Activated naive CD4-positive, alpha-beta T cell treated with anti-CD3 and anti-CD28 coated beads, Interleukin-2, amount 10 ng/mL, durations not matched to agents 7 days and 5 days (primary cell): ENCODE measurements at regions not wholly inside any gene's neighbourhood (a gene's known extent, or its start where the extent isn't known, plus 50 kb on each side); places are given as distances from the start of the nearest gene placed in this dataset.

ENCODE experiments used
- CTCF ChIA-PET: fragments of 350-600 bp; sonication (Branson Sonifier 250); formaldehyde crosslinking; loops from one replicate; lab custom pipeline; 2021; ENCODE audit warnings: antibody characterized with exemption; lab: Charles Lee
- DNase-seq: peaks from one replicate; pipeline ENCODE4 v3.0.0-alpha.2; 2020
- H3K27ac Mint-ChIP-seq: one replicate; pipeline ENCODE4 v1.8.0; 2021; ENCODE audit warnings: mild to moderate bottlenecking, moderate library complexity, mixed read lengths
- H3K27me3 Mint-ChIP-seq: one replicate; pipeline ENCODE4 v1.8.0; 2021; ENCODE audit warnings: mild to moderate bottlenecking, mixed read lengths
- H3K36me3 Mint-ChIP-seq: one replicate; pipeline ENCODE4 v1.8.0; 2021; ENCODE audit warnings: mixed read lengths
- H3K4me1 Mint-ChIP-seq: one replicate; pipeline ENCODE4 v1.8.0; 2021; ENCODE audit warnings: mixed read lengths
- H3K4me3 Mint-ChIP-seq: one replicate; pipeline ENCODE4 v1.8.0; 2021; ENCODE audit warnings: mild to moderate bottlenecking, moderate library complexity, mixed read lengths
- H3K9me3 Mint-ChIP-seq: one replicate; pipeline ENCODE4 v1.8.0; 2021; ENCODE audit warnings: mixed read lengths

- CTCF ChIA-PET = no interaction called here
- no peak for DNase-seq
- no peak overlapping the region for H3K4me3 Mint-ChIP-seq
- H3K27ac Mint-ChIP-seq = no peak overlapping the region
- H3K27me3 Mint-ChIP-seq = peaks cover 4% of the 10 kb centered on the region
- H3K4me1 Mint-ChIP-seq = peaks cover 6% of the 10 kb centered on the region
- H3K36me3 Mint-ChIP-seq = no peaks in the 10 kb centered on the region
- H3K9me3 Mint-ChIP-seq = no peaks in the 10 kb centered on the region
Observed at GRCh38 chr4:138892483-138893407, 122.8 kb upstream of the NOCT start.

- no peaks in the 10 kb centered on the region for H3K4me1 Mint-ChIP-seq
- no peak overlapping the region for H3K27ac Mint-ChIP-seq
- no peak for DNase-seq
- H3K4me3 Mint-ChIP-seq = no peak overlapping the region
- CTCF ChIA-PET = no interaction called here
- no peaks in the 10 kb centered on the region for H3K9me3 Mint-ChIP-seq
- H3K36me3 Mint-ChIP-seq = no peaks in the 10 kb centered on the region
- peaks cover 4% of the 10 kb centered on the region for H3K27me3 Mint-ChIP-seq
Observed at GRCh38 chr4:138891631-138892031, 124.0 kb upstream of the NOCT start.

- Mint-ChIP-seq H3K27me3 (peaks cover 8% of the 10 kb centered on the region), H3K36me3 (no peaks in the 10 kb centered on the region), H3K9me3 (no peaks in the 10 kb centered on the region), H3K4me3 (no peak overlapping the region), H3K4me1 (no peaks in the 10 kb centered on the region), H3K27ac (no peak overlapping the region)
- DNase-seq = no peak
- CTCF ChIA-PET = no interaction called here
Observed at GRCh38 chr4:138890891-138891570, 124.5 kb upstream of the NOCT start.

- H3K4me1 Mint-ChIP-seq = no peaks in the 10 kb centered on the region
- no peak overlapping the region for H3K4me3 Mint-ChIP-seq
- H3K9me3 Mint-ChIP-seq = no peaks in the 10 kb centered on the region
- H3K27ac Mint-ChIP-seq = no peak overlapping the region
- DNase-seq = no peak
- H3K27me3 Mint-ChIP-seq = peaks cover 5% of the 10 kb centered on the region
- CTCF ChIA-PET = interaction anchor here (1.1 kb wide), 1 partner anchor 9 kb away, joined by 5 read pairs; no protein-coding TSS in a partner anchor
- no peaks in the 10 kb centered on the region for H3K36me3 Mint-ChIP-seq
Observed at GRCh38 chr4:138889216-138889615, 126.4 kb upstream of the NOCT start.

GRCh38 chr4:138887741-138888140 lies 127.8 kb upstream of the NOCT start:
- peaks cover 5% of the 10 kb centered on the region for H3K27me3 Mint-ChIP-seq
- no peak overlapping the region for H3K4me3 Mint-ChIP-seq
- no peaks in the 10 kb centered on the region for H3K36me3 Mint-ChIP-seq
- H3K4me1 Mint-ChIP-seq = no peaks in the 10 kb centered on the region
- DNase-seq = no peak
- H3K27ac Mint-ChIP-seq = no peak overlapping the region
- no peaks in the 10 kb centered on the region for H3K9me3 Mint-ChIP-seq
- CTCF ChIA-PET = no interaction called here

- H3K4me3 Mint-ChIP-seq = no peak overlapping the region
- peaks cover 5% of the 10 kb centered on the region for H3K27me3 Mint-ChIP-seq
- no peaks in the 10 kb centered on the region for H3K36me3 Mint-ChIP-seq
- H3K4me1 Mint-ChIP-seq = no peaks in the 10 kb centered on the region
- H3K9me3 Mint-ChIP-seq = no peaks in the 10 kb centered on the region
- CTCF ChIA-PET = no interaction called here
- H3K27ac Mint-ChIP-seq = no peak overlapping the region
- no peak for DNase-seq
Observed at GRCh38 chr4:138887341-138887740, 128.2 kb upstream of the NOCT start.

- Mint-ChIP-seq H3K4me3 (no peak overlapping the region), H3K4me1 (no peaks in the 10 kb centered on the region), H3K36me3 (no peaks in the 10 kb centered on the region), H3K9me3 (no peaks in the 10 kb centered on the region), H3K27ac (no peak overlapping the region), H3K27me3 (peaks cover 18% of the 10 kb centered on the region)
- DNase-seq = no peak
- CTCF ChIA-PET = no interaction called here
Observed at GRCh38 chr4:138879757-138880156, 135.8 kb upstream of the NOCT start.

GRCh38 chr4:138875891-138876608 lies 139.5 kb upstream of the NOCT start:
- DNase-seq = no peak
- Mint-ChIP-seq H3K36me3 (no peaks in the 10 kb centered on the region), H3K9me3 (no peaks in the 10 kb centered on the region), H3K27me3 (peaks cover 29% of the 10 kb centered on the region), H3K27ac (no peak overlapping the region), H3K4me1 (no peaks in the 10 kb centered on the region), H3K4me3 (no peak overlapping the region)
- CTCF ChIA-PET = no interaction called here

- no peak for DNase-seq
- CTCF ChIA-PET = interaction anchor here (0.6 to 1.7 kb wide), 13 partner anchors 9 to 1352 kb away, joined by 3 to 11 read pairs (median 4); no protein-coding TSS in a partner anchor
- Mint-ChIP-seq H3K4me3 (no peak overlapping the region), H3K27me3 (peaks cover 20% of the 10 kb centered on the region), H3K4me1 (no peaks in the 10 kb centered on the region), H3K9me3 (no peaks in the 10 kb centered on the region), H3K36me3 (no peaks in the 10 kb centered on the region), H3K27ac (no peak overlapping the region)
Observed at GRCh38 chr4:138871555-138871875, 144.1 kb upstream of the NOCT start.

GRCh38 chr4:138870737-138871554 lies 144.6 kb upstream of the NOCT start:
- no peaks in the 10 kb centered on the region for H3K36me3 Mint-ChIP-seq
- H3K4me1 Mint-ChIP-seq = no peaks in the 10 kb centered on the region
- H3K27ac Mint-ChIP-seq = no peak overlapping the region
- no peak overlapping the region for H3K4me3 Mint-ChIP-seq
- CTCF ChIA-PET = interaction anchor here (0.6 to 1.7 kb wide), 13 partner anchors 8 to 1351 kb away, joined by 3 to 11 read pairs (median 4); no protein-coding TSS in a partner anchor
- no peaks in the 10 kb centered on the region for H3K9me3 Mint-ChIP-seq
- peaks cover 20% of the 10 kb centered on the region for H3K27me3 Mint-ChIP-seq
- peak; percentile 64 for DNase-seq

GRCh38 chr4:138869631-138870030 lies 145.9 kb upstream of the NOCT start:
- CTCF ChIA-PET = no interaction called here
- no peak for DNase-seq
- H3K27me3 Mint-ChIP-seq = peaks cover 15% of the 10 kb centered on the region
- no peak overlapping the region for H3K27ac Mint-ChIP-seq
- H3K4me3 Mint-ChIP-seq = no peak overlapping the region
- H3K4me1 Mint-ChIP-seq = no peaks in the 10 kb centered on the region
- no peaks in the 10 kb centered on the region for H3K36me3 Mint-ChIP-seq
- H3K9me3 Mint-ChIP-seq = no peaks in the 10 kb centered on the region

- CTCF ChIA-PET = no interaction called here
- no peaks in the 10 kb centered on the region for H3K36me3 Mint-ChIP-seq
Observed at GRCh38 chr4:138869165-138869564, 146.4 kb upstream of the NOCT start.

GRCh38 chr4:138868562-138868961 lies 147.0 kb upstream of the NOCT start:
- Mint-ChIP-seq H3K4me1 (no peaks in the 10 kb centered on the region), H3K36me3 (no peaks in the 10 kb centered on the region), H3K27ac (no peak overlapping the region), H3K4me3 (no peak overlapping the region), H3K27me3 (peaks cover 10% of the 10 kb centered on the region), H3K9me3 (no peaks in the 10 kb centered on the region)
- CTCF ChIA-PET = no interaction called here
- no peak for DNase-seq

More at GRCh38 chr4:138869165-138869564, 146.4 kb upstream of the NOCT start:
- Mint-ChIP-seq H3K4me3 (no peak overlapping the region), H3K4me1 (no peaks in the 10 kb centered on the region), H3K9me3 (no peaks in the 10 kb centered on the region), H3K27me3 (peaks cover 13% of the 10 kb centered on the region), H3K27ac (no peak overlapping the region)
- DNase-seq = no peak

GRCh38 chr4:138867404-138867803 lies 148.2 kb upstream of the NOCT start:
- H3K27ac Mint-ChIP-seq = no peak overlapping the region
- CTCF ChIA-PET = no interaction called here
- H3K36me3 Mint-ChIP-seq = no peaks in the 10 kb centered on the region
- H3K9me3 Mint-ChIP-seq = no peaks in the 10 kb centered on the region
- H3K27me3 Mint-ChIP-seq = peaks cover 10% of the 10 kb centered on the region
- no peak overlapping the region for H3K4me3 Mint-ChIP-seq
- no peaks in the 10 kb centered on the region for H3K4me1 Mint-ChIP-seq
- DNase-seq = no peak
